ENCODE measurements at regions not wholly inside any gene's neighbourhood (a gene's known extent, or its start where the extent isn't known, plus 50 kb on each side); places are given as distances from the start of the nearest gene placed in this dataset.

- DNase-seq: no peak
Measured at GRCh38 chr18:78724214-78724914, 255.3 kb upstream of the SALL3 start.

GRCh38 chr18:78725426-78725825, 254.2 kb upstream of the SALL3 start:
- DNase-seq: no peak

GRCh38 chr18:78726326-78727056, 253.1 kb upstream of the SALL3 start:
- no peak for DNase-seq

- DNase-seq: no peak
Measured at GRCh38 chr18:78727057-78727739, 252.4 kb upstream of the SALL3 start.

GRCh38 chr18:78727877-78728783, 251.5 kb upstream of the SALL3 start:
- no peak for DNase-seq

- no peak for DNase-seq
Measured at GRCh38 chr18:78728784-78729467, 250.7 kb upstream of the SALL3 start.

GRCh38 chr18:78730546-78730945, 249.1 kb upstream of the SALL3 start:
- no peak for DNase-seq

- no peak for DNase-seq
Measured at GRCh38 chr18:78731016-78731397, 248.6 kb upstream of the SALL3 start.

GRCh38 chr18:78731398-78732032, 248.1 kb upstream of the SALL3 start:
- no peak for DNase-seq

- no peak for DNase-seq
Measured at GRCh38 chr18:78732273-78733210, 247.1 kb upstream of the SALL3 start.

- DNase-seq: no peak
Measured at GRCh38 chr18:78733762-78734613, 245.6 kb upstream of the SALL3 start.

GRCh38 chr18:78734614-78734945, 245.0 kb upstream of the SALL3 start:
- DNase-seq: no peak

GRCh38 chr18:78735131-78736014, 244.2 kb upstream of the SALL3 start:
- DNase-seq: no peak

GRCh38 chr18:78736015-78736690, 243.5 kb upstream of the SALL3 start:
- no peak for DNase-seq

- DNase-seq: no peak
Measured at GRCh38 chr18:78737006-78737915, 242.4 kb upstream of the SALL3 start.

- no peak for DNase-seq
Measured at GRCh38 chr18:78738076-78738690, 241.4 kb upstream of the SALL3 start.

GRCh38 chr18:78739115-78739514, 240.5 kb upstream of the SALL3 start:
- DNase-seq: no peak
